Activated CD8-positive, alpha-beta memory T cell treated with anti-CD3 and anti-CD28 coated beads for 24 hours (primary cell): ENCODE measurements at regions not wholly inside any gene's neighbourhood (a gene's known extent, or its start where the extent isn't known, plus 50 kb on each side); places are given as distances from the start of the nearest gene placed in this dataset.

Experiments
- DNase-seq: peaks from one replicate; pipeline ENCODE4 v3.0.0-alpha.2; 2020

DNA sequence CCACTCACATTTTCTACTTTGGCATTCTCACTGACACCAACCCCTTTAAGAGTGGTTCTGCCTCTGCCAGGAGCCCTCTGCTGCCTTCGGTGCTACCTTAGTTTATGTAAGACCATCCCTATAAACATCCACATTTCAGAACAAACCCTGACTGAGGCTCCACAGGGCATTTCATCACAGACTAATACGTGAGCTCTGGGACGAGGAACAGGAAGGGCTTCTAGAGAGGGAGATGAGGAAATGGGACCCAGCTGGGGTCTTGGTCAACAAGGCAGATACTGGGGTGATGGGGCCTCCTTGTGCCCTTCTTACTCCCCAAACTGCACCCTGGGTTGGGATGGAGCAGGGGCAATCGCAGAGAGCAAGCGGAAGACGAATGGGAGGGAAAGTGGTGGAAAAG is 86.5 kb upstream of the FYN start:
- no peak for DNase-seq

DNA sequence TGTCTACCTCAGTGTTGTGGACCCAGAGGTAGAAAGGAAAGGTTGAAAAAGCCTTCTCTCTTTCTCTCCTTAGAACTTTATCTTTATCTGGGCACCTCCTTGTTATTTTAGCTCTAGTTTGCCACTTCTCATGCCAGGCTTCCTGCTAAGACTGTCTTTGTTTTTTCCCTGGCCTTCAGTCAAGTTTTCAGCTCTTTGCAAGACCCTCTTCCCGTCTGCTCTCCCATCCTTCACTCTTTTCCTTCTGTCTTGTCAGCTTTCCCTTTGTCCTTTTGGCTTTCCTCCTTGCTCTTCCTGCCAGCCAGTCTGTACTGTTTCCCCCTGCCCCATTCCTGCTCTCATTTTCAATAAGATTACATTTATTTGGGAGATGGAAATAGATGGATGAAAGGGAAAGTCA is 86.8 kb upstream of the CCN6 start:
- no peak for DNase-seq

DNA sequence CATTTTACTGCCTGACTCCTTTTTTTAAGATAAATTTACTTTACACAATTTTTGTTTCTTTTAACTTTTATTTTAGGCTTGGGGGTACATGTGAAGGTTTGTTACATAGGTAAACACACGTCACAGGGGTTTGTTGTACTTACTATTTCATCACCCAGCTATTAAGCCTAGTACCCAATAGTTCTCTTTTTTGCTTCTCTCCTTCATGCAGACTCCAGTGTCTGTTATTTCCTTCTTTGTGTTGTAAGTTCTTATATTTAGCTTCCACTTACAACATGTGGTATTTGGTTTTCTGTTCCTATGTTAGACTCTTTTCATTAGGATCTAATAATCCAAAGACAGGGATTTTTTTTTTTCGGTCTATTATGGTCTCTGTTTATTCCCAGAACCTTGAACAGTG is 83.5 kb upstream of the CCN6 start:
- DNase-seq: no peak

DNA sequence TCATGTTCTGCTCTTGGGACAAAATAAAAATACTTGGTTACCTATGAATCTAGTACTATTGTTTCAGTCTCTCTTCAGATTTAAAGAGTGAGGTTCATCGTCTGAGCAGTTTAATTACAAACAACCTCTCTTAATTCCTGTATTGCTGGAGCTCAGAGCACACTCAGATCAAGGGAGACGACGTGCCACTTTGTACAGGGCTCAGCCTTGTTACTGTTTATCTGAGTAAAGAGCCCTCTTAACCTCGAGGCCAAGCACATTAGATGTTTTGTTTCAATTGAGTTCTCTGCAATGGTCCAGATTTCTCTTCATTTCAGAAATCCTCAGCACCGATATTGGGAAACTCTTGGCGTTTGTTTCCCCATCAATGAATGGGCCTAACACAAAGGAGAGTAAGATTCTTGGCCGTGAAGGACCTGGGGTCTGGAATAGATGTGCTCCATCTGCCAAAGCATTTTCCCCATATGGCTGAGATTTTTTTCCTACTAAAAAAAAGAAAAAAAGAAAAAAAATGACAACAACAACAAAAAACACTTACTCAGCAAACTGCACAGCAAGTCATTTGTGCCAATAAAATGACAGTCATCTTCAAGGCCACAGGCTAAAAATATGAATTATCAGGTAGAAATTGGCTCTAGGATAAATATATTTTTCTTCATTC is 82.6 kb upstream of the CCN6 start:
- DNase-seq: no peak

DNA sequence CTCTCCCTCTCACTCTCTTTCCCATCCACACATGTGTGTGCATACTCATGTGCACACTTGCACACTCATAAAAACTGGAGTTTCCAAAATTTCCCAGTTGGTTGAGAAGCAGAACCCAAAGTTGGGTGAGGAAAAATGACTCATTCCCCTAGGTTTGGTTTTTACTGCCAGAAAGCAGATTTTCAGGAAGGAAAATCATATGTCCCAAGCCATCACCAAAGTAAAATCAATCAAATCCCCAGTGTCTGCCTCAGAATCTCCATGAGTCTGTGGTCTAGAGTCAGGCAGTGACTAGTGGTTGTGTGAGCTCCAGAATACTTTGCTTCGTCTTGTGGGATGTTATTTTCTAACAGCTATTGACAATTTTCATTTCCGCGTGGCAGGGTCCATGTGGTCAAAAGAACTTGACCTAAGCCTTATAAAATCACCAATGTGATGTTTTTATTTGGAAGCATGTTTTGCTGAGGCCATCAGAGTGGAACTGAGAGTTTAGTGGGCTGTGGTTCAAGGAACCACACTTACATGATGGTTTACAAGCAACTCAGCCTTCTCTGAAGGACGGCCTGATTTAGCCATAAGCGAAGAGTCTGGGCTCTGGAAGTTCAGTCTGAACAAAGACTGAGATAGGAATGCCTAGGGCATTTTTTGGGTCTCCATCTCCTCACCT is 81.9 kb upstream of the CCN6 start:
- DNase-seq: no peak

DNA sequence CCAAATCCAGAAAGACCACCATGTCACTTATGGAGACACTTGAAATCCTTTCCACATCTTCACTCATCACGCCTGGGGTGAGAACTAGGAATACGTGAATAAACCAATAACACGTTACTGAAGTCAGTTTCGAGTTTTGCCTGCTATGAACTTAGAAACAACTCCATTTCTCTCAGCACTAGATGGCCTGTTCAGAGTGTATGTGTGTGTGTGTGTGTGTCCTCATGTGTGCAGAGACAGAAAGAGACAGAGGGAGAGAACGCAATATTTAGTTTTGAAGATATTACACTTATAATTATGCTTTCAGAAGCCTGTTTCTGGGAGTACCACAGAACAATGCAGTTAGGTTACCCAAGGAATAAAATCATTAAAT is 81.2 kb upstream of the CCN6 start:
- DNase-seq: no peak

DNA sequence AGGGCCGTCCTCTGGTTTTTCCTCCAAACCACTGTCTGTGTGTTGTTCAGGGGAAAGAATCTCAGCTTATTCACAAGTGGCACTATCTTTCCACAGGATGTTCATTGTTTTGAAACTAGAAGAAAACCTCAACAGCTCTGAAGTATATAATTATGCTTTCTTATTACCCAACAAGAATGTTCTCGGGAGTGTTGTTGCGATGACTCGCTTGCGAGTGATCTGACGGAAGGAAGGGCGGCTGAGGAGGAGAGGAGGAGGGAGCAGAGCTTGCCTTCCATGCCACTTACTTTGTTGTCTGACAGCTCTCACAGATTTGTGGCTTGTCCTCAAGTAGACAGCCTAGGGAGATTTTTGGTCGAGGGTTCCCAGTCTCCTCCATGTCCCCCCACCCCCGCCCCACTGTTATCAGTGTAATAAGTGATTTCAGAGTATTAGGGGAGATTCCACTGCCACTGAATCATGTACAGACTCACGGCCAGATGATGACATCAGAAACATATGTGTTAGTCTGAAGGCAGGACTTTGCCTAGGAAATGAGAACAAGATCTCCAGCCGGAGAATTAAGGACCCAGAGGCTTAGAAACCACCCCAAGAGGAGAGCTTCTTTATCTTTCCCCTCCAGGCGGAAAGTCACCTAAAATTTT is 80.7 kb upstream of the CCN6 start:
- peak; percentile 80 for DNase-seq

DNA sequence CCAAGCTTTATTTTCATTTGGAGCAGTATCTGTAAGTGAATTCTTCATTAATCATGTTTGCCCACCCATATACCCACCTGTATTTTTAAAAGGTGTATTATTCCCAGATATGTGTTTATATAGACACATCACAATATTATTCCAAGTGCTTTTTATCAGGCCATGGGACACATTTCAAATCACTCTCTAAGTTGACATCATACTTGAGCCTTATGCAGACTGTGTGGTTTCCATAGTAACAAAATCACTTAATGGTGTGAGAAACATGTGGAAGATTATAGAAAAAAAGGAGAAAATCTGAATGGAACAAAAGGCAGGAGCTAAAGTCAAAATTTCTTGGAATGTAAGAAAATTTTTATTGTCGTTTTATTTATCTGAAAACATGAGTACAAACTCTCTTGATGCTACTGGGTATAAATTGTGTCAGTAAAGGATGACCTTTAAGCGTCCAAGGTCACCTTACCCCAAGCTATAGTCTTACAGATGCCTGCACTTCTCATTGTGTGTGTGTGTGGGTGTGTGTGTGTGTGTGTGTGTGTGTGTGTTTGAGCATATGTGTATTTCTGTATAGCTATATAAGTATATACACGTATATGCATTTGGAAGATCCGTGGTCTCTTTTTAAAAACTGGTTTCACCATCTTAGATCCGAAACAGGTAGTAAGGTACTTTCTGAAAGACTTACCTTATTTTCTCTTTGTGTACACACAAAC is 79.8 kb upstream of the CCN6 start:
- no peak for DNase-seq

DNA sequence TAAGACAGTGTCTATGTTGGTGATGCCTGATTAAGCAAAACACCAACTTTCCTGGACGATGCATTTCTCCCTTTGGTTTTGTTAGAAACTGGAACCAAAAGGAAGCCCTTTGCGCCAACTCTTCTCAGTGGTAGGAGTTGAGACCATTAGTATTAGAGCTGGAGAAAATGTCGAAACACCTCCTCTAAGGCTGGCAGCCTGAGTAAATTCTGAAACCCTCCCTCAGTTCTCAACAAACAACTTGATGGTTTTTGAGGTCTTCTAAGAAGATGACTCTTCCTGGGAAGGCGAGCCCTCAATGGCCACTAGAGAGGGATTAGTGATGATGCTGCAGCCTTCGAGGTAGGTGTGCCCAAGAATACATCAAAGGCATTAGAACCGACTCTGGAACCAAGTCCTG is 78.4 kb upstream of the CCN6 start:
- peak; percentile 56 for DNase-seq

DNA sequence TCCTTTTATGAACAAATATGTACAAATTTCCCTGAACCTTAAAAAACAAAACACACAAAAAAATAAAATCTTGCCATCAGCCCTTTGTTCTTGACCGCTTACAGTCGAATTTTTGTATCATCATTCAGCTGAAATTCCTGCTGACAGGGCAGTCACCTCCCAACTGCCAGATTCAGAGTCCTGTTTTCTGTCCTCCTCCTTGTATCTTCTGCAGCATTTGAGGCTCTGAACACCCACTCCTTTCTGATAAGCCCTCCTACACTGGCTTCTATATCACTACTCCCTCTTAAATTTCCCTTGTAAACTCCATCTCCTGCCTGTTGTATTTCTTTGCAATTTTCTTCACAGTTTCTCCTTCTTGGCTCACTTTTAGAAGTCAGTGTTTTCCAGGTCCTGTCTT is 77.8 kb upstream of the CCN6 start:
- peak; percentile 26 for DNase-seq

DNA sequence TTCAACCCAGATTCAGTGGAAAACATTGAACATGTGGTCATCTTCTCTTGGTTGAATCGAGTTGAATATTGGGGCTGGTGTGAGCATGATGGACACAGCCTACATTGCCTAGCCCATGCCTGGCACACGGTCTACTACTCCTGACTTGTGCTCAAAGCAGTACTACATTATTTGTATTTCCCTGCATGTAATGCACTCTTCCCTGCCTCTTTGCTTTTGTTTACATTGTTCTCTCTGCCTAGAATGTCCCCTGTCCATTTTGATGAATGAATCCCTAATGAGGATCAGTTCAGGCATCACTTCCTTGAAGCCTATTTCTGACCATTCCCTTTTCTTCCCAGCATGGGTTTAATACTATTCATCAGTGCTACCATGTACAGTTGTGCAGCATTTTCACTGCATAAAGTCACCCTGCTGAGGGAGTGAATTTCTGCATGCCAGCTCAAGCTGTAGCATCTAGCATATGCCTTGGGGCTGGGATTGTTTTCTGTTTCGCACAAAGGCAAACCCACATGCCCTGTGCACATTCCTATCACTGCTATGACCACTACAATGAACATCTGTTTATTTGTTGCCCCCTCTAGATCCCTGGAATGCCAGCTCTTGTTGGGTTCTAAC is 75.3 kb upstream of the CCN6 start:
- peak; percentile 26 for DNase-seq

DNA sequence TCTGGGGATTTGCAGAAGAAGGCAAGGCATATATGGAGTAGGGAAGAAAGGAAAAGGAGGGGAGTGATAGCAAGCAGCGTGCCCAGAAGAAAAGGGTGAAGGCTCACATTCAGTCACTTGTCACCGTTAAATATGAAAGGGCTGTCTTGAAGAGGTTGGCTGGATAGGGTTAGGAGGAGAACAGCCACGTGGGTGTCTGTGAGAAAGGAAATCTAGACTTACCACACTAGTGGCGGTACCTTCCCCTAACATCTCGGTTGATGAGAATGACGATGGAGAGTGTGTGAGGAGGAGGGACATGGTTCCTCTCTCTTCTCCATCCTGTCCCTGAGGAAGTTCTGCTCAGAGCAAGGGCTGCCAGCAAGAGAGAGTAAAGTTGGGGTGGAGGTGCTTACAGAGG is 74.3 kb upstream of the CCN6 start:
- DNase-seq: no peak

DNA sequence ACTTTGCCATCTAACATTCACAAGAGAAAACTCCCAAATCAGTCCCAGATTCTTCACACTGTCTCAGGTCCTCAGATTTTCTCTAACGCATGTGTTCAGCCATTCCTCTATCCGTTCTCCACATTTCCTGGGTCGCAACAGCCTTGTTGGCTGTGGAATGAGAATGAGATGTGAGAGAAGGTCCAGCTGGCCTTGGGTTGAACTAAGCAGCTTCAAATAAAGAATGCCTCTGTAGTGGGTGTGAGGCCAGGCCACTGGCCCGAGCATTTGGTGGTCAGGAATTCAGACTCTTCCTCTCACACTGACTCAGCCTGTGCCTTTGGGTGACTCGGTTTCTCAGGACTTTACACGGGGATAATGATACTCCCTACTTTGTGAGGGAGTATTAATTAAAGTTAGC is 73.8 kb upstream of the CCN6 start:
- no peak for DNase-seq

DNA sequence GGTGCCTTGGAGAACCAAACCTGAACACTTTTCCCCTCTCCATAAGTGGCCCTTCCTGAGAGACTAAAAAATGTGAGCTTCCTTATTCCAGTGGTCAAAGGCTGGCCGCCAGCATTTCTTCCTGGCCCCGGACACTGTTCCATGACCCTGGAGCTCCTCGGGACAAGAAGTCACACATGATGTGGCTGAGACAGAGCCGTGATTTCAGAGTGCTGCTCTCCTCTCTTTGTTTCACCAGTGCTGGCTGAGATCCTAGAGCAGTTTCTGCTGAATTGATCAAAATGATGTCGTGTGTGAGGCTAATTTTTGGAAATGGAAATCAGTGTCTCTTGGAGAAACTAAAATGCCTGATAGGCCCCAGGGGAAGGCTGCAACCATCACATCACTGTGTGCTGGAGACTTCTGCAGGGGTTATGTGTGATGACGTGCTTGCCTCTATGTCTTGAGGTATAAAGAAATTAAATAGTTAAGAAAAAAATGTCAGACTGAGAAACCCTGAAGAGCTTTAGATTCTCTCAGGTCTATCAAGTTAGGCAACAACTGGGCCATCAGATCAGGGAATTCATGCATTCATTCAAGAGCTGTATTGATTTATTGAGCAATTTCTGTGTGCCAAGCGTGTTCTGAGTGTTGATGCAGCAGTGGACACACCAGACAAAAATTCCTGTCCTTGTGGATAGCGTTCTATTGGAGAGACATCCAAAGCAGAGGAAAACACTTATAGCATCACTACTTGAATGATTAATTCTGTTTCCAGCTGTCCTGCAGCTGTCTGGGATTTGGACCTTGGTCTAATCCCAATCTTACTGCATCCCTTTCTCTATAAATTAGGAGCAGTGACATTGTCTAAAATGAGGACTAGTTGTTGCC is 72.7 kb upstream of the CCN6 start:
- DNase-seq: no peak

DNA sequence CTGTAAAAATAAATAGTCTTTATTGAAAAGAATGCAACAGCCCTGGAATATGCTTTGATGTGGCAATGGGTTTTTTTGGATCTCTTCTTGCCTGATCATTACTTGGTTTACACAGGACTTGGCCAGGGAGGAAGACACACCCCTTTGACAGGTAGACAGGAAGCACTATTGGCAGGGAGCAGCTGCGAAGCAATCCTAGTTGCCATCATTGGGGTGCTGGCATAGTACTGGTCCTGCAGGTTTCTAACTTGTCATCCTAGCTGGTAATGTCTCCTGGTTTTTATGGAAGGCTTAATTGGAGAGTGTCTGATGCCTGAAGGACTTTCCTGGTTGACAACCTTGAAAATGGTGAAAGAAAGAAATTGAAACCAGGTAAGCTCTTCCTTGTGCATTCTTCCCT is 71.2 kb upstream of the CCN6 start:
- no peak for DNase-seq

DNA sequence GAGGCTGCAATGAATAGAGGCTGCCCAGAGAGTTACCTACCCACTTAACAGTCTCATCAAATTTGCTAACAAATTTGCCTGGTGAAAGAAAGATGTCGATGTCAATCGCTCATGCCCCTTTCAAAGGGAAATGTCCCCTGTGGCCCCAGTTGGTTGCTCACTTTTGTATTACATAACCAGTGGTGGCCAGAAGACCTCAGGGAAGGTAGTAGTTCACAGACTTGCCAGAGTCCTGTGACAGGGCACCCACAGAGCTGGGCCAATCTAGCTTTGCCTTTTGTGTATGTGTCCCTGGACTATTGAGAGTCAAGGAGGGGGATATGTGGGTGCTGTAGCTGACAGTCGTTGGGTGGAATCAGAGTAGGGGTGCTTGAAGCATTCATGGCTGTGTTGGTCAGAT is 70.7 kb upstream of the CCN6 start:
- no peak for DNase-seq

DNA sequence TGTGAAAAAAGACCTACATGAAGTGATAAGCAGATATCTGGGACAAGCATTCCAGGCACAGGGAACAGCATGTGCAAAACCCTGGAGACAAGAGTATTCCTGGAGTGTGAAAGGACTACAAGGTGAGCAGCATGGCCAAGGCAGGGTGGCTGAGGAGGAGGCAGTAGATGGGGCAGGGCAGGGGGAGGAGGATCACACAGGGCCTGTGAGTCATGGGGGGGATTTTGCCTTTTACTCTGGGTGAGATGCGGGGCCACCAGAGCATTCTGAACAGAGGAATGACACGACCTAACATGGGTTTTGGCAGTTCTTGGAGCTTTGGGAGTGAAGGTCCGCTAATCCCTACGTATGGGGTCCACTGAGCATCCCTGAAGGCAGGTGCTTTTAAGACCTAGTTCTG is 69.8 kb upstream of the CCN6 start:
- DNase-seq: no peak

DNA sequence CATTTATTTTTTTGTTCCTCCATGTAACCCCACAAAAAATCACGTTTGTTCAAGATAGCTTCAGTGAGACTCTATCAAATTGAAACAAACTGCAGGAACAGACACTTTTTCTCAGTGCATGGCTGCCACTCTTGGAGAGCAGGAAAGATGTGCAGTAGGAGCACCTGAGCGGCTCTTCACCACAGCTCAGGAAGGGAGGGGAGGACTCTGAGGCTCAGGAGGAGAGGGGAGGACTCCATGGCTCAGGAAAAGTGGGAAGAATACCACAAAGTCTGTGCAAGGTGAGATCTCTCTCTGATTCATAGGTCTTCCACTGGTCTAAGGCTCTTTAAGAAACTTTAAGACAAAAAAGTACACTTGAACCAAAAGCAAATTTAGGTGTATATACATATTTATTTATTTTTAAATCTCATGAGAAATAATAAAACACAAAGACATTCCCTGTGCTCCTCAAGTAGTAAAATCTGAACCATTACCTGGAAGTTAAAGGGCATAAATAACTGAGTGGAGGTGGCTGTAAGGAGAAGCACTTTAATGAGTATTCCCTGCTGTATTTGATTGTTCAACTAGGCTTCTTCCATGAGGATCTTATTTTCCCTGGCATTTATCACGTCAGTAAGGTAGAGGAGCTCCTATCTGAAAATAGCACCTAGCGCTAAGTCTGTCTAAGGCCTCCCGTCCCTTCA is 69.2 kb upstream of the CCN6 start:
- peak; percentile 54 for DNase-seq

DNA sequence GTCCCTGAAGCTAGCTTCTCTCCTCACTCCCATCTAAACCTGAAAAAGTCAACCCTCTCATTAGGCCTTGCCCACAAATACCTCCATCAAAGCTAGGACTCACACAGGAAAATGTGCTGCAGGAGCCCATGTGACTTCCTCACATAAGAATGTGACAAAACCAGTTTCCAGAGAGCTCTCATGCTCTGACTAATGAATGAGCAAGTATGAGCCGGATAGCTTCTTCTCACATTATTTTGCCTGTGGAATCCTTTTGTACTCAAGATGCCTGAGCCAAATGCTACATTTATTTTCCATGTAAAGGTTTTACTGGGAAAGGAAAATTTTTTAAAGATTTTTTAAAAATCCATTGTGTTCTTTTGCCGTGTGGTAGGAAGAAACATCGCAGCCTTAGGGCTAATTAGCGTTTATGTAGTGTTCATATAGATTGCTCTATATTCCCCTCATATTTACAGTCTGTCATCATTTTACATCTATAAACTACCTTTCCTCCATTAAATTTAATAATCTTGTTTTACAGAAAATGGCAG is 68.6 kb upstream of the CCN6 start:
- DNase-seq: peak; percentile 62

DNA sequence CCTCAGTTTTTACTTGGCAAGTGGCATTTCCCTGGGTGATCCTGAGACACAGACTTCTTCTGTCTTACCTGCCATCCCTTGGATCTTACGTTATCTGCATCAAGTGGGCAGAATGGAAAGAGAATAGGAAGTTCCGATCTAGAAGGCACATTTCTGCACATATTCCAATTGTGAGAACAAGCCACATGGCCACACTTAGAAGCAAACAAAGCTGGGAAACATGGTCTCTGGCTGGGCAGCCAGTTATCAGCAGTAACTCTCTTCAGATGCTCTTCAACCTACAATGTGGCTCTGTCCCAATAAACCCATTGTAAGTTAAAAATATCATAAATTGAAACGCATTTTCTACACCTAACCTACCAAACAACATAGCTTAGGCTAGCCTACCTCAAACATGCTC is 67.3 kb upstream of the CCN6 start:
- DNase-seq: peak; percentile 19

DNA sequence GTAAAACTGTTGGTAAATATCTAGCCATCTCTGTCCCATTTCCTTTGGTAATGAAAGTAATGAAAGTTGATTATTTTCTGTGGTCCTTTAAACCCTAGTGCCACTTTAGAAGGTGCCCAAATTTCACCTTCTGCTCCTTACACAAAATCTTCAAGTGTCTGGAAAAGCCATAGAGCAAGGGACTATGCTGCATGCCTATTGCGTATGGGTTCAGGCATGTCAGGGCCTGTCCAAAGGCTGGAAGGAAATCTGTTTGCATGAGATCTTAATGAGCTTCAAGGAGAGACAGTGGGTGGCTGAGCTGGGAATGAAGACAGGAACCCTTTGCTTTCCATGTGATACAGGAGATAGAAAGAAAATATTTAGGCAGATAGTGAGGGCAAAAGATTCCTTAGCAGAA is 66.6 kb upstream of the CCN6 start:
- DNase-seq: peak; percentile 45

DNA sequence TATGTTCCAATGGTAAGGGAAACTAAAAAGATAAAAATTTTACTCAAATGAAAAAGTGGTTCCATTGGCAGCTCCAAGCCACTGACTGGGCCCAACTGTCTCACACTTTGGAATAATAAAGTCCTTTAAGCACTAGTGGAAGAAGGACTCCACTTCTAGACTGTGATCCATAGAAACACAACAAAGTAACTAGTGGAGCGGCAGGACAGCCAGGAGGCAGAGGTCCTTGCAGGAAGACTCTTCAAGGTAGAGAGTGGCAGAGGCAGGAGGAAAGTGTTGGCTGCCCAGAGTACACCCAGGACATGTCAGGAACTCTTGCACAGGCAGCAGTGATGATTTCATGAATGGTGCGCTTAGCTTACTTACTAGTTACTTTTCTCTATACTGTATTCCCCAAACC is 65.0 kb upstream of the CCN6 start:
- DNase-seq: peak; percentile 53
